ENCODE measurements at regions not wholly inside any gene's neighbourhood (a gene's known extent, or its start where the extent isn't known, plus 50 kb on each side); places are given as distances from the start of the nearest gene placed in this dataset.

- Histone ChIP-seq H3K27ac (no peak overlapping the region), H3K4me3 (no peak overlapping the region), H3K4me1 (peaks cover 10% of the 10 kb centered on the region), H3K9me3 (no peaks in the 10 kb centered on the region), H3K36me3 (no peaks in the 10 kb centered on the region), H3K27me3 (ENCODE audit: low read depth) (peaks cover 66% of the 10 kb centered on the region)
- intact Hi-C loops (cut with DNase I) = no loop called here
- TF ChIP-seq CTCF (IDR thresholded peaks at IDR 0.05) = peak; percentile 98
- ATAC-seq (peak; percentile 80 to 83), DNase-seq (peak; percentile 55)
These were observed 103.0 kb downstream of the EDN3 start for GRCh38 chr20:59403261-59403961.

- TF ChIP-seq CTCF (IDR thresholded peaks at IDR 0.05) = peak; percentile 2
- no peak overlapping the region for H3K27ac ChIP-seq
- no peaks in the 10 kb centered on the region for H3K36me3 ChIP-seq
- H3K4me3 ChIP-seq = no peak overlapping the region
- intact Hi-C loops (cut with DNase I) = no loop called here
- no peaks in the 10 kb centered on the region for H3K9me3 ChIP-seq
- peaks cover 10% of the 10 kb centered on the region for H3K4me1 ChIP-seq
- DNase-seq (no peak), ATAC-seq (no peak)
- H3K27me3 ChIP-seq (ENCODE audit: low read depth) = peaks cover 61% of the 10 kb centered on the region
These were observed 103.5 kb downstream of the EDN3 start for GRCh38 chr20:59403962-59404314.

GRCh38 chr20:59404749-59405148 is 104.3 kb downstream of the EDN3 start:
- no peak overlapping the region for H3K4me3 ChIP-seq
- intact Hi-C loops (cut with DNase I) = no loop called here
- no peaks in the 10 kb centered on the region for H3K9me3 ChIP-seq
- H3K27ac ChIP-seq = no peak overlapping the region
- no peak for TF ChIP-seq CTCF (IDR thresholded peaks at IDR 0.05)
- peaks cover 56% of the 10 kb centered on the region for H3K27me3 ChIP-seq (ENCODE audit: low read depth)
- DNase-seq (no peak), ATAC-seq (no peak)
- peaks cover 10% of the 10 kb centered on the region for H3K4me1 ChIP-seq
- H3K36me3 ChIP-seq = no peaks in the 10 kb centered on the region

GRCh38 chr20:59405226-59406200 is 105.1 kb downstream of the EDN3 start:
- H3K4me3 ChIP-seq = no peak overlapping the region
- H3K4me1 ChIP-seq = peaks cover 10% of the 10 kb centered on the region
- peaks cover 50% of the 10 kb centered on the region for H3K27me3 ChIP-seq (ENCODE audit: low read depth)
- no peaks in the 10 kb centered on the region for H3K36me3 ChIP-seq
- intact Hi-C loops (cut with DNase I) = no loop called here
- no peak for TF ChIP-seq CTCF (IDR thresholded peaks at IDR 0.05)
- no peak for ATAC-seq
- H3K9me3 ChIP-seq = no peaks in the 10 kb centered on the region
- no peak for DNase-seq
- H3K27ac ChIP-seq = no peak overlapping the region

GRCh38 chr20:59406446-59406845 is 106.0 kb downstream of the EDN3 start:
- H3K9me3 ChIP-seq = no peaks in the 10 kb centered on the region
- no peak overlapping the region for H3K4me3 ChIP-seq
- DNase-seq (no peak), ATAC-seq (no peak)
- H3K27ac ChIP-seq = no peak overlapping the region
- intact Hi-C loops (cut with DNase I) = no loop called here
- peaks cover 10% of the 10 kb centered on the region for H3K4me1 ChIP-seq
- no peaks in the 10 kb centered on the region for H3K36me3 ChIP-seq
- TF ChIP-seq CTCF (IDR thresholded peaks at IDR 0.05) = no peak
- H3K27me3 ChIP-seq (ENCODE audit: low read depth) = peaks cover 48% of the 10 kb centered on the region

All from lower lobe of right lung (tissue), 2 donors.